OCI-LY7 (cell line): ENCODE measurements at regions not wholly inside any gene's neighbourhood (a gene's known extent, or its start where the extent isn't known, plus 50 kb on each side); places are given as distances from the start of the nearest gene placed in this dataset.

ENCODE experiments used
- BruUV-seq: library from RNA; stranded (reverse); fragments of 400-500 nt; replicated peaks from 2 replicates; lab custom pipeline; 2021; lab: Mats Ljungman, UMichigan
- CTCF ChIA-PET: fragments of 300-600 bp; sonication (Branson Sonifier 250); formaldehyde crosslinking; loops from one replicate; lab custom pipeline; 2022; ENCODE audit warnings: antibody characterized with exemption; ENCODE audit not compliant: unreplicated experiment; lab: Charles Lee
- POLR2A ChIA-PET: fragments of 300-600 bp; sonication (Branson Sonifier 250); formaldehyde crosslinking; loops from one replicate; lab custom pipeline; 2022; ENCODE audit warnings: antibody characterized with exemption; lab: Charles Lee
- DNase-seq: peaks from one replicate; pipeline ENCODE4 v3.0.0-alpha.2; 2015; ENCODE audit warnings: low spot score
- H2AFZ ChIP-seq: fragments of 200-600 bp; sonication (generic), shearing (Covaris generic); 2 replicates; pipeline ENCODE4 v1.6.1; 2014; ENCODE audit warnings: mild to moderate bottlenecking, antibody characterized with exemption, low read length, moderate library complexity
- H3K27ac ChIP-seq: fragments of 200-600 bp; sonication (generic); 2 replicates; pipeline ENCODE4 v1.5.1; 2014; ENCODE audit warnings: mixed run types, low read depth, mild to moderate bottlenecking, moderate library complexity, low read length, inconsistent platforms; ENCODE audit not compliant: poor library complexity, severe bottlenecking
- H3K36me3 ChIP-seq: fragments of 200-600 bp; sonication (generic); 2 replicates; pipeline ENCODE4 v1.6.1; 2014; ENCODE audit warnings: mild to moderate bottlenecking, antibody characterized with exemption, low read length, moderate library complexity, mixed read lengths; ENCODE audit not compliant: insufficient read depth
- H3K4me1 ChIP-seq: fragments of 200-600 bp; sonication (generic); 2 replicates; pipeline ENCODE4 v1.5.1; 2014; ENCODE audit warnings: mild to moderate bottlenecking, low read length; ENCODE audit not compliant: insufficient read depth, poor library complexity, severe bottlenecking
- H3K4me2 ChIP-seq: fragments of 200-600 bp; sonication (generic); 2 replicates; pipeline ENCODE4 v1.6.1; 2014; ENCODE audit warnings: mild to moderate bottlenecking, low read length
- H3K4me3 ChIP-seq: fragments of 200-600 bp; sonication (generic); 2 replicates; pipeline ENCODE4 v1.5.1; 2014; ENCODE audit warnings: mild to moderate bottlenecking, low read depth, low read length; ENCODE audit not compliant: poor library complexity, severe bottlenecking
- H3K79me2 ChIP-seq: fragments of 200-600 bp; sonication (generic); 2 replicates; pipeline ENCODE4 v1.6.1; 2016; ENCODE audit warnings: low read depth, mild to moderate bottlenecking, low read length, moderate library complexity, mixed read lengths; ENCODE audit not compliant: insufficient read depth
- H3K9me2 ChIP-seq: fragments of 200-600 bp; sonication (generic); 2 replicates; pipeline ENCODE4 v1.6.1; 2016; ENCODE audit warnings: mild to moderate bottlenecking, low read length, mixed read lengths; ENCODE audit not compliant: insufficient read depth
- H3K9me3 ChIP-seq: fragments of 200-600 bp; sonication (generic); 2 replicates; pipeline ENCODE4 v1.6.1; 2014; ENCODE audit warnings: mild to moderate bottlenecking, mixed run types, low read length, mixed read lengths
- H4K20me1 ChIP-seq: fragments of 200-600 bp; sonication (generic); 2 replicates; pipeline ENCODE4 v1.6.1; 2014; ENCODE audit warnings: mild to moderate bottlenecking, antibody characterized with exemption, low read length, moderate library complexity, mixed read lengths; ENCODE audit not compliant: insufficient read depth
- EZH2phosphoT487 ChIP-seq: fragments of 200-600 bp; sonication (generic); IDR thresholded peaks from 2 replicates; pipeline ENCODE4 v1.6.1; 2018; ENCODE audit warnings: low read depth, borderline replicate concordance, mild to moderate bottlenecking, mixed run types, antibody characterized with exemption, low read length, moderate library complexity, mixed read lengths
- intact Hi-C: fragments of 100-400 bp; cut with micrococcal nuclease; formaldehyde crosslinking; loops from one replicate; pipeline ENCODE4 v1.10.0; 2022; ENCODE audit not compliant: unreplicated experiment
- TF ChIP-seq, protein P1 (sequence below): fragments of 200-600 bp; sonication (generic); conservative IDR thresholded peaks from 2 replicates; pipeline ENCODE4 v1.5.1; 2014; ENCODE audit warnings: mild to moderate bottlenecking, antibody characterized with exemption, low read length, moderate library complexity, mixed read lengths

DNA sequence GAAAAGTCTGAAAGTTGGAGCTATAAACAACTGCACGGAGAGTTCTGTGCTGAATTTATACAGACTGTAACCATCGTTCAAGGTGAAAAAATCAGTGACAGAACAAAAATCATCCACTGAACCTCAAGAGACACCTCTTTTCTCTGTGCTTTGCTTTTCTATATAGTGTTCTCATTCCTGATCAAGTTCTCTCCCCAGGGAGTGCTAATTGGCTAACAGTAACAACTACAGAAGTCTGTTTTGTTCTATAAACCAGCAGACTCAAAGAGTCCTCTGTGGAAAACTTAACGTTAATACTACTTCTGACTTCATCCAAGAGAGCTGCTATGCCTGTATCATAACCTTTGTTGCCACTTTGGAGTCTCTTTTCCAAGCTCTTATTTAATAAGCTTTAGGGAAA, 1388.3 kb upstream of the C9orf72 start:
- no peak for TF ChIP-seq EZH2phosphoT487
- TF ChIP-seq, protein P1, sequence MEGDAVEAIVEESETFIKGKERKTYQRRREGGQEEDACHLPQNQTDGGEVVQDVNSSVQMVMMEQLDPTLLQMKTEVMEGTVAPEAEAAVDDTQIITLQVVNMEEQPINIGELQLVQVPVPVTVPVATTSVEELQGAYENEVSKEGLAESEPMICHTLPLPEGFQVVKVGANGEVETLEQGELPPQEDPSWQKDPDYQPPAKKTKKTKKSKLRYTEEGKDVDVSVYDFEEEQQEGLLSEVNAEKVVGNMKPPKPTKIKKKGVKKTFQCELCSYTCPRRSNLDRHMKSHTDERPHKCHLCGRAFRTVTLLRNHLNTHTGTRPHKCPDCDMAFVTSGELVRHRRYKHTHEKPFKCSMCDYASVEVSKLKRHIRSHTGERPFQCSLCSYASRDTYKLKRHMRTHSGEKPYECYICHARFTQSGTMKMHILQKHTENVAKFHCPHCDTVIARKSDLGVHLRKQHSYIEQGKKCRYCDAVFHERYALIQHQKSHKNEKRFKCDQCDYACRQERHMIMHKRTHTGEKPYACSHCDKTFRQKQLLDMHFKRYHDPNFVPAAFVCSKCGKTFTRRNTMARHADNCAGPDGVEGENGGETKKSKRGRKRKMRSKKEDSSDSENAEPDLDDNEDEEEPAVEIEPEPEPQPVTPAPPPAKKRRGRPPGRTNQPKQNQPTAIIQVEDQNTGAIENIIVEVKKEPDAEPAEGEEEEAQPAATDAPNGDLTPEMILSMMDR, result no peak
- Histone ChIP-seq H3K9me2 (no peaks in the 10 kb centered on the region), H3K4me1 (no peaks in the 10 kb centered on the region), H3K4me2 (no peak overlapping the region), H3K36me3 (no peaks in the 10 kb centered on the region), H4K20me1 (no peaks in the 10 kb centered on the region), H3K79me2 (no peaks in the 10 kb centered on the region), H3K4me3 (no peak overlapping the region), H3K9me3 (no peaks in the 10 kb centered on the region), H2AFZ (no peak overlapping the region), H3K27ac (no peak overlapping the region)
- no TSS peak for BruUV-seq
- POLR2A ChIA-PET, result interaction anchor here (0.7 kb wide), 1 partner anchor 1571 kb away, joined by 4 read pairs; no protein-coding TSS in a partner anchor
- CTCF ChIA-PET, result no interaction called here
- DNase-seq, result no peak
- intact Hi-C loops, result no loop called here

GRCh38 chr9:28967226-28967625, 1393.9 kb upstream of the C9orf72 start:
- CTCF ChIA-PET, result no interaction called here
- Histone ChIP-seq H3K36me3 (no peaks in the 10 kb centered on the region), H3K27ac (no peak overlapping the region), H3K4me2 (no peak overlapping the region), H3K9me2 (no peaks in the 10 kb centered on the region), H2AFZ (no peak overlapping the region), H3K79me2 (no peaks in the 10 kb centered on the region), H3K9me3 (no peaks in the 10 kb centered on the region), H3K4me3 (no peak overlapping the region), H4K20me1 (no peaks in the 10 kb centered on the region), H3K4me1 (no peaks in the 10 kb centered on the region)
- BruUV-seq, result no TSS peak
- TF ChIP-seq, protein P1, result no peak
- TF ChIP-seq EZH2phosphoT487, result no peak
- intact Hi-C loops, result no loop called here
- POLR2A ChIA-PET, result no interaction called here
- DNase-seq, result no peak

GRCh38 chr9:28970241-28970654, 1397.0 kb upstream of the C9orf72 start:
- no peaks in the 10 kb centered on the region for H3K9me3 ChIP-seq
- H3K27ac ChIP-seq, result no peak overlapping the region
- no peak overlapping the region for H2AFZ ChIP-seq
- no TSS peak for BruUV-seq
- DNase-seq, result no peak
- no peaks in the 10 kb centered on the region for H4K20me1 ChIP-seq
- H3K36me3 ChIP-seq, result no peaks in the 10 kb centered on the region
- H3K79me2 ChIP-seq, result no peaks in the 10 kb centered on the region
- POLR2A ChIA-PET, result no interaction called here
- CTCF ChIA-PET, result no interaction called here
- no peak overlapping the region for H3K4me2 ChIP-seq
- no peak for TF ChIP-seq EZH2phosphoT487
- TF ChIP-seq, protein P1, result no peak
- H3K4me3 ChIP-seq, result no peak overlapping the region
- no peaks in the 10 kb centered on the region for H3K9me2 ChIP-seq
- H3K4me1 ChIP-seq, result no peaks in the 10 kb centered on the region
- intact Hi-C loops, result no loop called here
